ENCODE measurements at regions not wholly inside any gene's neighbourhood (a gene's known extent, or its start where the extent isn't known, plus 50 kb on each side); places are given as distances from the start of the nearest gene placed in this dataset.

- TF ChIP-seq ZNF146 (tag by site-specific recombination; IDR thresholded peaks at IDR 0.05) (no peak), ZNF239 (tag by site-specific recombination; IDR thresholded peaks at IDR 0.05) (no peak), ZNF510 (tag by site-specific recombination; IDR thresholded peaks at IDR 0.05; ENCODE audit: insufficient replicate concordance) (no peak)
Measured at GRCh38 chr22:48279461-48279756, 1517.0 kb downstream of the TBC1D22A start.
